ENCODE measurements at regions not wholly inside any gene's neighbourhood (a gene's known extent, or its start where the extent isn't known, plus 50 kb on each side); places are given as distances from the start of the nearest gene placed in this dataset.

GRCh38 chr4:81562093-81562492, 90.4 kb upstream of the RASGEF1B start:
- no peak for TF ChIP-seq CTCF (IDR thresholded peaks at IDR 0.05)
- no peak for TF ChIP-seq POLR2A (IDR thresholded peaks at IDR 0.05)

Data from esophagus squamous epithelium (tissue), 4 donors.